ENCODE measurements at regions not wholly inside any gene's neighbourhood (a gene's known extent, or its start where the extent isn't known, plus 50 kb on each side); places are given as distances from the start of the nearest gene placed in this dataset.

- WGBS, 5 donors = 91 to 97% (median 94%) methylated on average over 5 of the region's 5 CpGs
- intact Hi-C loops (cut with DNase I; ENCODE audit: low total_unique reads) = no loop called here
- TF ChIP-seq CTCF (IDR thresholded peaks at IDR 0.05) (no peak), POLR2A (IDR thresholded peaks at IDR 0.05) (no peak), EP300 (IDR thresholded peaks at IDR 0.05) (no peak), POLR2AphosphoS5 (IDR thresholded peaks at IDR 0.05) (no peak)
- Histone ChIP-seq H3K4me3 (no peak overlapping the region), H3K36me3 (no peaks in the 10 kb centered on the region), H3K4me1 (no peaks in the 10 kb centered on the region), H3K9me3 (peaks cover 0 to 5% (median 4%) of the 10 kb centered on the region in 4 donors), H3K27me3 (no peaks in the 10 kb centered on the region), H3K27ac (no peak overlapping the region)
- no peak for DNase-seq
Measured at GRCh38 chr3:23656199-23656598, 149.6 kb upstream of the UBE2E1 start.

- no peak overlapping the region for H3K4me3 ChIP-seq
- no peak overlapping the region for H3K27ac ChIP-seq
- no peaks in the 10 kb centered on the region for H3K27me3 ChIP-seq
- 85 to 95% (median 93%) methylated on average over 5 of the region's 5 CpGs for WGBS, 5 donors
- H3K4me1 ChIP-seq = no peaks in the 10 kb centered on the region
- H3K9me3 ChIP-seq = peaks cover 0 to 5% (median 4%) of the 10 kb centered on the region in 4 donors
- intact Hi-C loops (cut with DNase I; ENCODE audit: low total_unique reads) = no loop called here
- TF ChIP-seq POLR2AphosphoS5 (IDR thresholded peaks at IDR 0.05) (no peak), POLR2A (IDR thresholded peaks at IDR 0.05) (no peak), CTCF (IDR thresholded peaks at IDR 0.05) (no peak), EP300 (IDR thresholded peaks at IDR 0.05) (no peak)
- no peak for DNase-seq
- no peaks in the 10 kb centered on the region for H3K36me3 ChIP-seq
Measured at GRCh38 chr3:23656821-23657220, 148.9 kb upstream of the UBE2E1 start.

GRCh38 chr3:23657647-23658046, 148.1 kb upstream of the UBE2E1 start:
- no peak for TF ChIP-seq CTCF (IDR thresholded peaks at IDR 0.05)
- TF ChIP-seq EP300 (IDR thresholded peaks at IDR 0.05) = no peak
- TF ChIP-seq POLR2AphosphoS5 (IDR thresholded peaks at IDR 0.05) = no peak
- TF ChIP-seq POLR2A (IDR thresholded peaks at IDR 0.05) = no peak
- Histone ChIP-seq H3K27ac (no peak overlapping the region), H3K36me3 (no peaks in the 10 kb centered on the region), H3K27me3 (no peaks in the 10 kb centered on the region), H3K9me3 (peaks cover 0 to 5% (median 4%) of the 10 kb centered on the region in 4 donors), H3K4me3 (no peak overlapping the region), H3K4me1 (no peaks in the 10 kb centered on the region)
- no peak for DNase-seq
- WGBS, 5 donors = 95 to 98% (median 97%) methylated on average over 3 of the region's 3 CpGs
- intact Hi-C loops (cut with DNase I; ENCODE audit: low total_unique reads) = no loop called here

GRCh38 chr3:23659274-23659673, 146.5 kb upstream of the UBE2E1 start:
- WGBS, 5 donors = 50 to 62% (median 62%) methylated on average over 8 of the region's 8 CpGs
- no peak overlapping the region for H3K4me3 ChIP-seq
- no peak for DNase-seq
- no peaks in the 10 kb centered on the region for H3K27me3 ChIP-seq
- H3K4me1 ChIP-seq = peaks cover 0 to 3% (median 0%) of the 10 kb centered on the region in 4 donors
- TF ChIP-seq CTCF (IDR thresholded peaks at IDR 0.05) (no peak), EP300 (IDR thresholded peaks at IDR 0.05) (no peak), POLR2A (IDR thresholded peaks at IDR 0.05) (no peak), POLR2AphosphoS5 (IDR thresholded peaks at IDR 0.05) (no peak)
- intact Hi-C loops (cut with DNase I; ENCODE audit: low total_unique reads) = no loop called here
- H3K27ac ChIP-seq = no peak overlapping the region
- H3K36me3 ChIP-seq = no peaks in the 10 kb centered on the region
- H3K9me3 ChIP-seq = peaks cover 0 to 5% (median 4%) of the 10 kb centered on the region in 4 donors
